MM.1S (cell line): ENCODE measurements at regions not wholly inside any gene's neighbourhood (a gene's known extent, or its start where the extent isn't known, plus 50 kb on each side); places are given as distances from the start of the nearest gene placed in this dataset.

Experiments
- CTCF ChIP-seq: fragments of 300-600 bp; sonication (generic); IDR thresholded peaks from 2 replicates; pipeline ENCODE4 v1.5.1; 2016; ENCODE audit warnings: antibody characterized with exemption, low read length, mixed read lengths
- EZH2phosphoT487 ChIP-seq: fragments of 300-600 bp; sonication (generic); IDR thresholded peaks from 2 replicates; pipeline ENCODE4 v1.6.1; 2018; ENCODE audit warnings: antibody characterized with exemption, low read length

- no peak for TF ChIP-seq CTCF
- TF ChIP-seq EZH2phosphoT487 = no peak
Observed at GRCh38 chr2:10185755-10186154, 63.2 kb downstream of the RRM2 start.
